Prostate gland (tissue), 2 donors: ENCODE measurements at regions not wholly inside any gene's neighbourhood (a gene's known extent, or its start where the extent isn't known, plus 50 kb on each side); places are given as distances from the start of the nearest gene placed in this dataset.

ENCODE experiments used
- POLR2A ChIP-seq: fragments of 450-650 bp; IDR thresholded peaks from one replicate; pipeline ENCODE4 v1.6.1; 2016; ENCODE audit warnings: antibody characterized with exemption, mild to moderate bottlenecking
- POLR2AphosphoS5 ChIP-seq: sonication (generic); formaldehyde crosslinking; IDR thresholded peaks from one replicate; pipeline ENCODE4 v1.6.1; 2017; ENCODE audit warnings: antibody characterized with exemption
- TF ChIP-seq, protein P1 (sequence below), 4 experiments: fragments of 200-600 bp in 2 of 4; fragments of 450-650 bp in 2 of 4; sonication (generic) in 2 of 4; IDR thresholded peaks; 1 replicate in 3 of 4; 2 replicates in 1 of 4; pipeline ENCODE4 v1.5.1; 2016 to 2019; ENCODE audit warnings: antibody characterized with exemption in 4 of 4, mild to moderate bottlenecking in 2 of 4, moderate library complexity in 2 of 4

DNA sequence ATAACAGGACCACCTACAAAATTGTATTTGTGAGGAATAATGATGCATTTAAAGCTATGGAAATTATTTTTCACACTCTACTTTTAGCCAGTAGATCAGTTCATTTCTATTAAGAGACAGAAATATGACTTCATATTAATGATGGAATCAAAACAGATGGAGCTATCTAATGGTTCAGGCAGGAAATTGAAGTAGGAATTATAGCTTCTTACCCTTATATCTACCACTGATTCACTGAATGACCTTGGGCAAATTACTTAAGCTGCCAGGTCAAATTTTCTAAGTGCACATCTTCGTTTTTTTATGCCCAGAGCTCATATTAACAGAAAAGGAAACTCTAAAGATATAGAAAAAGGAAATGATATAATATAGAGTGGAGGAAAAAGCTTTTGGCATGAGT lies 323.1 kb downstream of the PCDH10 start:
- TF ChIP-seq, protein P1, sequence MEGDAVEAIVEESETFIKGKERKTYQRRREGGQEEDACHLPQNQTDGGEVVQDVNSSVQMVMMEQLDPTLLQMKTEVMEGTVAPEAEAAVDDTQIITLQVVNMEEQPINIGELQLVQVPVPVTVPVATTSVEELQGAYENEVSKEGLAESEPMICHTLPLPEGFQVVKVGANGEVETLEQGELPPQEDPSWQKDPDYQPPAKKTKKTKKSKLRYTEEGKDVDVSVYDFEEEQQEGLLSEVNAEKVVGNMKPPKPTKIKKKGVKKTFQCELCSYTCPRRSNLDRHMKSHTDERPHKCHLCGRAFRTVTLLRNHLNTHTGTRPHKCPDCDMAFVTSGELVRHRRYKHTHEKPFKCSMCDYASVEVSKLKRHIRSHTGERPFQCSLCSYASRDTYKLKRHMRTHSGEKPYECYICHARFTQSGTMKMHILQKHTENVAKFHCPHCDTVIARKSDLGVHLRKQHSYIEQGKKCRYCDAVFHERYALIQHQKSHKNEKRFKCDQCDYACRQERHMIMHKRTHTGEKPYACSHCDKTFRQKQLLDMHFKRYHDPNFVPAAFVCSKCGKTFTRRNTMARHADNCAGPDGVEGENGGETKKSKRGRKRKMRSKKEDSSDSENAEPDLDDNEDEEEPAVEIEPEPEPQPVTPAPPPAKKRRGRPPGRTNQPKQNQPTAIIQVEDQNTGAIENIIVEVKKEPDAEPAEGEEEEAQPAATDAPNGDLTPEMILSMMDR (IDR thresholded peaks at IDR 0.05) = no peak
- no peak for TF ChIP-seq POLR2A
- no peak for TF ChIP-seq POLR2AphosphoS5
